ENCODE measurements at regions not wholly inside any gene's neighbourhood (a gene's known extent, or its start where the extent isn't known, plus 50 kb on each side); places are given as distances from the start of the nearest gene placed in this dataset.

- no peak for TF ChIP-seq CTCF (IDR thresholded peaks at IDR 0.05)
Observed at GRCh38 chr5:119852140-119852539, 222.8 kb downstream of the FAM170A start.

GRCh38 chr5:119860463-119860862 lies 231.1 kb downstream of the FAM170A start:
- no peaks in the 10 kb centered on the region for H3K36me3 ChIP-seq
- no peak for ATAC-seq
- H3K27me3 ChIP-seq (ENCODE audit: low read depth): no peaks in the 10 kb centered on the region
- TF ChIP-seq CTCF (IDR thresholded peaks at IDR 0.05): no peak
- no peaks in the 10 kb centered on the region for H3K4me1 ChIP-seq
- intact Hi-C loops (cut with DNase I): no loop called here
- no peak overlapping the region for H3K4me3 ChIP-seq
- no peaks in the 10 kb centered on the region for H3K9me3 ChIP-seq
- DNase-seq: no peak
- H3K27ac ChIP-seq: no peak overlapping the region

More at GRCh38 chr5:119852140-119852539, 222.8 kb downstream of the FAM170A start:
- ATAC-seq (no peak), DNase-seq (no peak)
- Histone ChIP-seq H3K27ac (no peak overlapping the region), H3K4me1 (no peaks in the 10 kb centered on the region), H3K36me3 (no peaks in the 10 kb centered on the region), H3K4me3 (no peak overlapping the region), H3K27me3 (ENCODE audit: low read depth) (no peaks in the 10 kb centered on the region), H3K9me3 (no peaks in the 10 kb centered on the region)
- intact Hi-C loops (cut with DNase I): no loop called here

- no peaks in the 10 kb centered on the region for H3K27me3 ChIP-seq (ENCODE audit: low read depth)
- intact Hi-C loops (cut with DNase I): no loop called here
- H3K9me3 ChIP-seq: no peaks in the 10 kb centered on the region
- no peaks in the 10 kb centered on the region for H3K36me3 ChIP-seq
- ATAC-seq (no peak), DNase-seq (no peak)
- TF ChIP-seq CTCF (IDR thresholded peaks at IDR 0.05): no peak
- no peak overlapping the region for H3K27ac ChIP-seq
- H3K4me1 ChIP-seq: no peaks in the 10 kb centered on the region
- H3K4me3 ChIP-seq: no peak overlapping the region
Observed at GRCh38 chr5:119862619-119863018, 233.3 kb downstream of the FAM170A start.

- no peak for TF ChIP-seq CTCF (IDR thresholded peaks at IDR 0.05)
- H3K36me3 ChIP-seq: no peaks in the 10 kb centered on the region
- no peaks in the 10 kb centered on the region for H3K4me1 ChIP-seq
- no peaks in the 10 kb centered on the region for H3K27me3 ChIP-seq (ENCODE audit: low read depth)
- DNase-seq (no peak), ATAC-seq (no peak)
- H3K27ac ChIP-seq: no peak overlapping the region
- H3K9me3 ChIP-seq: no peaks in the 10 kb centered on the region
- intact Hi-C loops (cut with DNase I): no loop called here
- H3K4me3 ChIP-seq: no peak overlapping the region
Observed at GRCh38 chr5:119864286-119864685, 234.9 kb downstream of the FAM170A start.

- DNase-seq (no peak), ATAC-seq (no peak)
- Histone ChIP-seq H3K9me3 (no peaks in the 10 kb centered on the region), H3K4me3 (no peak overlapping the region), H3K4me1 (no peaks in the 10 kb centered on the region), H3K27me3 (ENCODE audit: low read depth) (no peaks in the 10 kb centered on the region), H3K36me3 (no peaks in the 10 kb centered on the region), H3K27ac (no peak overlapping the region)
- TF ChIP-seq CTCF (IDR thresholded peaks at IDR 0.05): no peak
- intact Hi-C loops (cut with DNase I): no loop called here
Observed at GRCh38 chr5:119873611-119874010, 244.3 kb downstream of the FAM170A start.

- intact Hi-C loops (cut with DNase I): no loop called here
- Histone ChIP-seq H3K9me3 (no peaks in the 10 kb centered on the region), H3K4me1 (no peaks in the 10 kb centered on the region), H3K4me3 (no peak overlapping the region), H3K27me3 (ENCODE audit: low read depth) (no peaks in the 10 kb centered on the region), H3K36me3 (no peaks in the 10 kb centered on the region), H3K27ac (no peak overlapping the region)
- DNase-seq (no peak), ATAC-seq (no peak)
- TF ChIP-seq CTCF (IDR thresholded peaks at IDR 0.05): no peak
Observed at GRCh38 chr5:119876522-119876921, 247.2 kb downstream of the FAM170A start.
